Mesothelial cell of epicardium (in vitro differentiated cells): ENCODE measurements at regions not wholly inside any gene's neighbourhood (a gene's known extent, or its start where the extent isn't known, plus 50 kb on each side); places are given as distances from the start of the nearest gene placed in this dataset.

Experiments
- DNase-seq, 2 experiments: peaks; one replicate each; pipeline ENCODE4 v3.0.0; 2021; ENCODE audit warnings: low spot score in 2 of 2; ENCODE audit not compliant: unreplicated experiment in 2 of 2
- H3K27ac Mint-ChIP-seq: 2 replicates; pipeline ENCODE4 v1.8.0; 2021; ENCODE audit warnings: mixed read lengths
- H3K27me3 Mint-ChIP-seq: 2 replicates; pipeline ENCODE4 v1.8.0; 2021; ENCODE audit warnings: low read depth, mixed read lengths
- H3K36me3 Mint-ChIP-seq: 2 replicates; pipeline ENCODE4 v1.8.0; 2021; ENCODE audit warnings: mixed read lengths
- H3K4me1 Mint-ChIP-seq: 2 replicates; pipeline ENCODE4 v1.8.0; 2021; ENCODE audit warnings: mixed read lengths
- H3K4me3 Mint-ChIP-seq: 2 replicates; pipeline ENCODE4 v1.8.0; 2021; ENCODE audit warnings: mild to moderate bottlenecking, moderate library complexity, mixed read lengths
- H3K9me3 Mint-ChIP-seq: 2 replicates; pipeline ENCODE4 v1.8.0; 2021; ENCODE audit warnings: mixed read lengths
- CTCF ChIP-seq: fragments of 200-600 bp; sonication (generic); IDR thresholded peaks from one replicate; pipeline ENCODE4 v1.5.0; 2021; ENCODE audit warnings: antibody characterized with exemption; ENCODE audit not compliant: unreplicated experiment

GRCh38 chr2:120583121-120583520, 152.5 kb upstream of the GLI2 start:
- DNase-seq = no peak
- Mint-ChIP-seq H3K9me3 (peaks cover 8% of the 10 kb centered on the region), H3K4me3 (no peak overlapping the region), H3K36me3 (no peaks in the 10 kb centered on the region), H3K27ac (no peak overlapping the region), H3K27me3 (peaks cover 55% of the 10 kb centered on the region), H3K4me1 (peaks cover 7% of the 10 kb centered on the region)
- no peak for TF ChIP-seq CTCF

GRCh38 chr2:120583851-120584570, 151.7 kb upstream of the GLI2 start:
- H3K27me3 Mint-ChIP-seq = peaks cover 58% of the 10 kb centered on the region
- no peaks in the 10 kb centered on the region for H3K36me3 Mint-ChIP-seq
- H3K27ac Mint-ChIP-seq = no peak overlapping the region
- no peak for DNase-seq
- peaks cover 7% of the 10 kb centered on the region for H3K4me1 Mint-ChIP-seq
- TF ChIP-seq CTCF = no peak
- peaks cover 8% of the 10 kb centered on the region for H3K9me3 Mint-ChIP-seq
- no peak overlapping the region for H3K4me3 Mint-ChIP-seq

DNA sequence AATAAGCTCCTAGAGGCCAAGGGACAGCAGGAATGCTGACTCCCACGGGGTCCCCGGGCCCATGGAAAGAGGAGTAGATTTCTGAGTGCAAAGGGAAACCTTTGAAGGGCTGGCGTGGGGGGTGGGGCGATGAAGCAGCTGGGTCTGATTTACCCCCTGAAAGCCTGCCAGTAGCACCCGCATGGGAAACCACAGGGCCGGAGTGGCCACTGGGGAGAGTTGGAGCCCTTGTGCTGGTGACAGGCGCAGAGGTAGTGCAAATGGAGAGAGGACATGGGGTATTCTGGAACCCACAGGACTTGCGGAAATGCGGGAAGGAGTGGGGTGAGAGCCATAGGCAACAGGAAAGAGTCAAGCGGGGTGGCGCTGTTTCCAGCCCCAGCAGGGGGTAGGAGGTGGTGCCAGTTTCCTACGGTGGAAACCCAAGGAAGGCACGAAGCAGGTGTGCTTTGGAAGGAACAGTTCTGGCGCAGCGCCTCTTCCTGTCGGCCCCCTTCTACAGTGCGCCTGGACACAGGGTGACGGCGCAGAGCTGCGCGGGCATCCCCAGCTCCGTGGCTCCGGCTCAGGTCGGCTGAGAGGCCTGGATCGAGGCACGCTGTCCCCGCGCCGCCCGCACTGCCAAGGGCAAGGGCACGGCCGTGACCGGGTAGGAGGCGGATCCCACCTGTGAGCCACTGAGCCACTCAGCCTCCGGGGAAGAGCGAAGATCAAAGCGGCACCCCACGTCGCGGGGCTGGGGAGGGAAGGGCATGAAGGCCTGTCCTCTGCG, 149.0 kb upstream of the GLI2 start:
- peaks cover 7% of the 10 kb centered on the region for H3K4me1 Mint-ChIP-seq
- H3K27ac Mint-ChIP-seq = peak overlapping the region; percentile 22
- H3K4me3 Mint-ChIP-seq = peak overlapping the region; percentile 62
- H3K9me3 Mint-ChIP-seq = peaks cover 8% of the 10 kb centered on the region
- no peak for DNase-seq
- TF ChIP-seq CTCF = no peak
- peaks cover 54% of the 10 kb centered on the region for H3K27me3 Mint-ChIP-seq
- no peaks in the 10 kb centered on the region for H3K36me3 Mint-ChIP-seq

- Mint-ChIP-seq H3K4me3 (peak overlapping the region; percentile 62), H3K27ac (no peak overlapping the region), H3K4me1 (peaks cover 7% of the 10 kb centered on the region), H3K9me3 (peaks cover 8% of the 10 kb centered on the region), H3K36me3 (no peaks in the 10 kb centered on the region), H3K27me3 (peaks cover 51% of the 10 kb centered on the region)
- TF ChIP-seq CTCF = no peak
- DNase-seq = no peak
Observed at GRCh38 chr2:120587279-120587996, 148.2 kb upstream of the GLI2 start.

DNA sequence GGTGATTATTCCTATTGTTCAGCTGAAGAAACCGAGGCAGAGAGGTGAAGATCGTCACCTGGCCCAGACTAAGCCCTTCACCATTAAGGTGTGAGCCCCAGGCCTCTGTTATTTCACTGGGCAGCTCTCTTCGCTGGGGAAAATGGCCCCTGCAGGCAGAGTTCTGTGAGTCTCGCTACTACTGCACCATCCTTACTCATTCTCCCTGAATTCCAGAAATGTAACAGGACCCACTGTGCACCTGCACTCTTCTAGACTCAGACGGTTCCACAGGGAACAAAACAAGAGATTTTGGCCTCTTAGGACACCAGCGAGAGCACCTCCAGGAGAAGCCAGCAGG, 147.7 kb upstream of the GLI2 start:
- no peaks in the 10 kb centered on the region for H3K36me3 Mint-ChIP-seq
- DNase-seq = no peak
- no peak for TF ChIP-seq CTCF
- no peak overlapping the region for H3K27ac Mint-ChIP-seq
- peaks cover 50% of the 10 kb centered on the region for H3K27me3 Mint-ChIP-seq
- no peak overlapping the region for H3K4me3 Mint-ChIP-seq
- H3K9me3 Mint-ChIP-seq = peaks cover 3% of the 10 kb centered on the region
- peaks cover 7% of the 10 kb centered on the region for H3K4me1 Mint-ChIP-seq
